Activated naive CD4-positive, alpha-beta T cell treated with anti-CD3 and anti-CD28 coated beads, Interleukin-2, amount 50 U/mL, for 16 hours (primary cell): ENCODE measurements at regions not wholly inside any gene's neighbourhood (a gene's known extent, or its start where the extent isn't known, plus 50 kb on each side); places are given as distances from the start of the nearest gene placed in this dataset.
A peak's percentile ranks its signal among the peaks of the same experiment; 100 is the strongest.
"Not testable (repeated sequence)": the region's sequence is repeated elsewhere in the genome, so short reads cannot be mapped to it uniquely, and the experiment has no call there.

Experiments used
- DNase-seq: peaks from one replicate; pipeline ENCODE4 v3.0.0-alpha.2; 2020

GRCh38 chr11:71638801-71639519 lies 56.3 kb upstream of the KRTAP5-11 start:
- peak; percentile 69 for DNase-seq

- peak; percentile 16 for DNase-seq
Observed at GRCh38 chr11:71639520-71639849, 56.8 kb upstream of the KRTAP5-11 start.

- not testable (repeated sequence) for DNase-seq
Observed at GRCh38 chr11:71639916-71640315, 57.2 kb upstream of the KRTAP5-11 start.

GRCh38 chr11:71647078-71647477 lies 64.4 kb upstream of the KRTAP5-11 start:
- DNase-seq = not testable (repeated sequence)

- DNase-seq = not testable (repeated sequence)
Observed at GRCh38 chr11:71652998-71653397, 70.3 kb upstream of the KRTAP5-11 start.

GRCh38 chr11:71654423-71654822 lies 71.7 kb upstream of the KRTAP5-11 start:
- not testable (repeated sequence) for DNase-seq

- not testable (repeated sequence) for DNase-seq
Observed at GRCh38 chr11:71655041-71655440, 72.4 kb upstream of the KRTAP5-11 start.

GRCh38 chr11:71656513-71656912 lies 73.8 kb upstream of the KRTAP5-11 start:
- DNase-seq = not testable (repeated sequence)

- not testable (repeated sequence) for DNase-seq
Observed at GRCh38 chr11:71664941-71665340, 82.3 kb upstream of the KRTAP5-11 start.

GRCh38 chr11:71698110-71698509 lies 115.4 kb upstream of the KRTAP5-11 start:
- DNase-seq = not testable (repeated sequence)

GRCh38 chr11:71698961-71699360 lies 116.3 kb upstream of the KRTAP5-11 start:
- not testable (repeated sequence) for DNase-seq

- DNase-seq = not testable (repeated sequence)
Observed at GRCh38 chr11:71701435-71702291, 119.0 kb upstream of the KRTAP5-11 start.

GRCh38 chr11:71705086-71705737 lies 122.5 kb upstream of the KRTAP5-11 start:
- DNase-seq = not testable (repeated sequence)

- not testable (repeated sequence) for DNase-seq
Observed at GRCh38 chr11:71705738-71706432, 123.2 kb upstream of the KRTAP5-11 start.

GRCh38 chr11:71707083-71707482 lies 124.4 kb upstream of the KRTAP5-11 start:
- not testable (repeated sequence) for DNase-seq

GRCh38 chr11:71709541-71709940 lies 123.5 kb upstream of the DEFB108B start:
- DNase-seq = not testable (repeated sequence)

- DNase-seq = not testable (repeated sequence)
Observed at GRCh38 chr11:71710171-71710671, 122.8 kb upstream of the DEFB108B start.

- not testable (repeated sequence) for DNase-seq
Observed at GRCh38 chr11:71710701-71711385, 122.2 kb upstream of the DEFB108B start.

- DNase-seq = not testable (repeated sequence)
Observed at GRCh38 chr11:71712350-71712749, 120.7 kb upstream of the DEFB108B start.

GRCh38 chr11:71712846-71713245 lies 120.2 kb upstream of the DEFB108B start:
- not testable (repeated sequence) for DNase-seq

GRCh38 chr11:71714510-71714909 lies 118.5 kb upstream of the DEFB108B start:
- DNase-seq = not testable (repeated sequence)

GRCh38 chr11:71721840-71722239 lies 111.2 kb upstream of the DEFB108B start:
- DNase-seq = not testable (repeated sequence)
